Islet precursor cell (in vitro differentiated cells): ENCODE measurements at regions not wholly inside any gene's neighbourhood (a gene's known extent, or its start where the extent isn't known, plus 50 kb on each side); places are given as distances from the start of the nearest gene placed in this dataset.
"Not testable (repeated sequence)": the region's sequence is repeated elsewhere in the genome, so short reads cannot be mapped to it uniquely, and the experiment has no call there.

Source experiments
- DNase-seq: peaks from one replicate; pipeline ENCODE4 v3.0.0-alpha.2; 2018

GRCh38 chr4:159410076-159410777, 307.3 kb downstream of the RAPGEF2 start:
- no peak for DNase-seq

GRCh38 chr4:159410891-159411290, 308.0 kb downstream of the RAPGEF2 start:
- no peak for DNase-seq

GRCh38 chr4:159413306-159413943, 310.5 kb downstream of the RAPGEF2 start:
- DNase-seq: no peak

- no peak for DNase-seq
These were observed 311.4 kb downstream of the RAPGEF2 start for GRCh38 chr4:159414305-159414704.

- DNase-seq: no peak
These were observed 313.2 kb downstream of the RAPGEF2 start for GRCh38 chr4:159416073-159416472.

- DNase-seq: no peak
These were observed 314.1 kb downstream of the RAPGEF2 start for GRCh38 chr4:159416996-159417395.

- no peak for DNase-seq
These were observed 317.5 kb downstream of the RAPGEF2 start for GRCh38 chr4:159420162-159421057.

GRCh38 chr4:159421058-159421419, 318.2 kb downstream of the RAPGEF2 start:
- DNase-seq: not testable (repeated sequence)

GRCh38 chr4:159422019-159422418, 319.1 kb downstream of the RAPGEF2 start:
- no peak for DNase-seq

GRCh38 chr4:159422626-159423025, 319.7 kb downstream of the RAPGEF2 start:
- DNase-seq: no peak

GRCh38 chr4:159425737-159426305, 322.9 kb downstream of the RAPGEF2 start:
- DNase-seq: no peak

GRCh38 chr4:159428293-159428692, 325.4 kb downstream of the RAPGEF2 start:
- no peak for DNase-seq

GRCh38 chr4:159428975-159429692, 326.3 kb downstream of the RAPGEF2 start:
- no peak for DNase-seq

- no peak for DNase-seq
These were observed 326.8 kb downstream of the RAPGEF2 start for GRCh38 chr4:159429693-159430035.

GRCh38 chr4:159430896-159431295, 328.0 kb downstream of the RAPGEF2 start:
- DNase-seq: no peak

- no peak for DNase-seq
These were observed 329.6 kb downstream of the RAPGEF2 start for GRCh38 chr4:159432436-159432835.

GRCh38 chr4:159433337-159433736, 330.5 kb downstream of the RAPGEF2 start:
- DNase-seq: no peak

- DNase-seq: no peak
These were observed 331.4 kb downstream of the RAPGEF2 start for GRCh38 chr4:159434114-159434870.

GRCh38 chr4:159434871-159435241, 332.0 kb downstream of the RAPGEF2 start:
- DNase-seq: no peak

GRCh38 chr4:159435561-159436023, 332.7 kb downstream of the RAPGEF2 start:
- DNase-seq: no peak

- no peak for DNase-seq
These were observed 341.1 kb downstream of the RAPGEF2 start for GRCh38 chr4:159443975-159444374.

GRCh38 chr4:159444678-159445077, 341.8 kb downstream of the RAPGEF2 start:
- no peak for DNase-seq
